ENCODE measurements at regions not wholly inside any gene's neighbourhood (a gene's known extent, or its start where the extent isn't known, plus 50 kb on each side); places are given as distances from the start of the nearest gene placed in this dataset.

GRCh38 chr5:159410480-159410879, 80.2 kb upstream of the IL12B start (continued):
- TF ChIP-seq ZNF75A (CRISPR knock-in tag; IDR thresholded peaks at IDR 0.05) (no peak), POLR2AphosphoS5 (IDR thresholded peaks at IDR 0.05; ENCODE audit: control insufficient read depth, insufficient read depth, low read depth, low read length) (no peak), CHD1 (IDR thresholded peaks at IDR 0.05; ENCODE audit: low read length) (no peak), HLTF (IDR thresholded peaks at IDR 0.05) (no peak), IRF1 (CRISPR knock-in tag; IDR thresholded peaks at IDR 0.05; ENCODE audit: borderline replicate concordance) (no peak), KDM1A (IDR thresholded peaks at IDR 0.05) (no peak), CEBPB (tag; IDR thresholded peaks at IDR 0.05) (no peak), ZNF398 (CRISPR knock-in tag; IDR thresholded peaks at IDR 0.05) (no peak), SREBF1 (IDR thresholded peaks at IDR 0.05; ENCODE audit: borderline replicate concordance, low read depth, low read length) (no peak), ZEB2 (IDR thresholded peaks at IDR 0.05) (no peak)

GRCh38 chr5:159411115-159411514, 80.8 kb upstream of the IL12B start:
- ATAC-seq, result no peak
- in situ Hi-C loops (cut with MboI), result no loop called here
- peaks cover 0 to 4% of the 10 kb centered on the region in 2 experiments; a peak in 1 of 5 replicates for H3K27me3 ChIP-seq (ENCODE audit: control insufficient read depth in 2 of 2, insufficient read depth in 2 of 2, low read length in 2 of 2)
- no peak for DNase-seq (ENCODE audit: extremely low read depth in 1 of 4, low spot score in 3 of 4)
- WGBS (ENCODE audit: insufficient coverage, low coverage, missing lambda C conversion rate), result 2% methylated on average over 6 of the region's 6 CpGs
- intact Hi-C loops (cut with micrococcal nuclease), result no loop called here
- H3K4me1 ChIP-seq (replicated peaks in 1 of 2; ENCODE audit: control insufficient read depth in 2 of 2, insufficient read depth in 2 of 2, low read length in 2 of 2), result no peaks in the 10 kb centered on the region
- H4K20me1 ChIP-seq (replicated peaks; ENCODE audit: control insufficient read depth, insufficient read depth, low read length), result no peaks in the 10 kb centered on the region
- H3K9me3 ChIP-seq (replicated peaks; ENCODE audit: control insufficient read depth, insufficient read depth, low read depth, low read length), result no peaks in the 10 kb centered on the region
- TF ChIP-seq NR3C1 (CRISPR knock-in tag; IDR thresholded peaks at IDR 0.05) (no peak), PREB (CRISPR knock-in tag; IDR thresholded peaks at IDR 0.05) (no peak), RERE (CRISPR knock-in tag; IDR thresholded peaks at IDR 0.05; ENCODE audit: borderline replicate concordance) (no peak)
- no TSS peak for BruUV-seq (replicated peaks)
- no peak overlapping the region for H3K4me3 ChIP-seq
- H3K79me2 ChIP-seq (ENCODE audit: control insufficient read depth, insufficient read depth, low read length), result no peaks in the 10 kb centered on the region
- no peak overlapping the region for H3K4me2 ChIP-seq (ENCODE audit: insufficient read depth, low read length)
- H3K9ac ChIP-seq (ENCODE audit: insufficient read depth in 1 of 2, low read depth in 2 of 2, low read length in 2 of 2), result no peak overlapping the region
- no peaks in the 10 kb centered on the region for H3K36me3 ChIP-seq (ENCODE audit: control insufficient read depth, insufficient read depth, low read length)
- no peaks in the 10 kb centered on the region for H3K9me1 ChIP-seq (ENCODE audit: control insufficient read depth, insufficient read depth, low read length)
- CTCF ChIA-PET (ENCODE audit: low intra/inter-chr PET ratio), result no interaction called here
- POLR2A ChIA-PET, result interaction anchor here (1.4 kb wide), 2 partner anchors 9 to 87 kb away, joined by 3 to 5 read pairs; no protein-coding TSS in a partner anchor
- H2AFZ ChIP-seq (ENCODE audit: low read depth, low read length), result no peak overlapping the region
- H3K27ac ChIP-seq (ENCODE audit: extremely low read depth, low read depth, low read length), result no peak overlapping the region
- FAIRE-seq, result no peak
